GM19468 (cell line): ENCODE measurements at regions not wholly inside any gene's neighbourhood (a gene's known extent, or its start where the extent isn't known, plus 50 kb on each side); places are given as distances from the start of the nearest gene placed in this dataset.

Source experiments
- ATAC-seq: cut with Tn5 transposase; IDR thresholded peaks from one replicate; pipeline ENCODE4 v1.9.1; 2021; ENCODE audit warnings: mild to moderate bottlenecking, moderate library complexity, moderate number of reproducible peaks; ENCODE audit not compliant: unreplicated experiment; ENCODE audit errors: extremely low read depth

DNA sequence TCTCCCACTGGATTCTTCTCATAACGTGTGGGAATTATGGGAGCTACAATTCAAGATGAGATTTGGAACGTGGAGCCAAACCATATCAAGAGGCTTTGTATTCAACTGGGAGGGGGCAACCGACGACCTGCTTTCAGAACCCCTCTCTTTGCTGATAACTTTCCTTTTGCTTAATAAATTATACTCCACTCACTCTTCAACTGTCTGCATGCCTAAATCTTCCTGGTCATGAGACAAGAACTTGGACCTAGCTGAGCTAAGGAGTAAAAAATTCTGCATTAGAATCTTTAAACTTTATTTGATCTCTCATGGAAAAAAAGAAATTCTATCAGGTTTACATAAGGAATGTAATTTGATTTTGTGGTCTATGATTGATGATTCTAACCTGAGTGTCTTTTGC, 86.7 kb upstream of the CYYR1 start:
- ATAC-seq, result no peak

DNA sequence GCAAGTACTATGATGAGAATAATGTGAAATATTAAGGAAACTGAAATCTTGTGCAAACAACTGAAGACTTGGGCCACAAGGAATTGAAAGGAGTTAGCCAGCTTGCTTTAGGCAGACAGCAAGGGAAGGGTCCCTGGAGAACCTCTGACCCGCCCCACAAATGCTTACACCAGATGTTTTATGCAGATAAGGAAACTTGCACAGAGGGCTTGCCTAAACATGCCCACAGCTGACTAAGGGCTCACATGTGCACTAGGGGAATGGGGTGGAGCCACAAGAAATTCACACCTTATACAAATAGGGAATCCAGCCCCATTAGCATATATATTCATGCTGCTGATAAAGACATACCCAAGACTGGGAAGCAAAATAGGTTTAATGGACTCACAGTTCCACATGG, 86.1 kb upstream of the CYYR1 start:
- ATAC-seq, result no peak

DNA sequence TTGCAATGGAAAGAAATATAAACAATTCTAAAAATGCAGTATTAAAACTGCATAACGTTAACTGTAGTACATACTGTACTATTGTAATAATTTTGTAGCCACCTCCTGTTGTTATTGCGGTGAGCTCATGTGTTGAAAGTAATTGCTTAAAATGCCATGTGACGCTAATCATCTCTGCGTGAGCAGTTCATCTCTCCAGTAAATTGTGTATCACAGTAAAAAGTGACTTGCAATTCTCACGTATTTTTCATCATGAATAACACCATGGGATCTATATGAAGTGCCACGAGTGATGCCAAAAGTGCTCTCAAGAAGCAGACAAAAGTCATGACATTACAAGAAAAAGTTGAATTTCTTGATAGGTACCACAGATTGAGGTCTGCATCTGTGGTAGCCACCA, 82.4 kb upstream of the CYYR1 start:
- no peak for ATAC-seq

DNA sequence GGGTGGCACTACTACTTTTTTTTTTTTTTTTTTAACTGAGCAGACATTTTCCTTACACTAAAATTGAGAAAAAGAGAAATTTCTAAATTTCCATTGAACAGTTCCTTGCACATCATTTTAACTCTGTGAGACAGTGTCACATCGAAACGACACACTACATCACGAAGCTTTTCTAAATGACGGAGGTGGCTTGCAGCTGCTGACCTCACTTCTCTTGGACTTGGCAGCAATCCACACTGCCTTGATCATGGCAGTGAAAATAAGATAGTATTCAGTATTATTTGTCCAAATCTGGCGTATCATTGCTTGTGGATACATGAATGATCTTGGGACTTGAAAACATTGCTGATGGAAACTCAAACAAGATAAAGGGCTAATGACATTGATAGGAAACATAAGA, 80.3 kb upstream of the CYYR1 start:
- ATAC-seq, result no peak

DNA sequence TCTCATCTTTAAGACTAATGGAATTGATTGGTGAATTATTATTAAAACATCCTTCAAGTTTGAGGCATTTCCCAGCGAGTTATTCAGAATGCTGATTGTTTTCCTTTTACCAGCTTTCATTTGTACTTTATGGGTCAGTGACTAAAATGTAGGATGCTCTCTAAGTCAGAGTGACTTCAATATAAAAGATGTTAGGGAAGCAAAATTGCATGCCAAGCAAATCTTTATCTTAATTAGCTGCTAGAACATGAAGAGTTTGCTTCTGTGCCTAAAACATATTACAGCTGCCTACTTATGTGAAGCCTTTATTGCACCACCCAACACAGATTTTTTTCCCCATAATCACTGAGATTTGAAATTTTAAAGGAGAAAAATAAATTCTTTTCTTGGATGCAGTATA, 79.8 kb upstream of the CYYR1 start:
- ATAC-seq, result no peak

DNA sequence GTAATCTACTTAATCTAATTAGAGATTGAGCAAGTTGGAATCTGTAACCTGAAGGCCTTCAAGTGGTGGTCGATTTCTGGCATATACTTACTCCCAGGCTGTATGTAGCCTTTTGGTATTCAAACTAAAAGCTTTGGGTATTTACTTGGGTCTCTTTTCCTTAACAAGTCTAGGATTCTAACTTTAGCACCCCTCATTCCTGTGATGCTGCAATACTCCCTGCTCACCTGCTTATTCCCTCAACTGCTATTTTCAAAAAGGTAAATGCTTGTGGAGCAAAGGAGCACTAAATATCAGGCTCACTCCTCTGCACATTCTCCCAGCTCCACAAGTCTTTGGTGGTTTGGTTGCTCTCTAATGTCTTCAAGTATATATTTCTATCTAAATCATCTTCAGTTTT, 68.0 kb upstream of the CYYR1 start:
- no peak for ATAC-seq

DNA sequence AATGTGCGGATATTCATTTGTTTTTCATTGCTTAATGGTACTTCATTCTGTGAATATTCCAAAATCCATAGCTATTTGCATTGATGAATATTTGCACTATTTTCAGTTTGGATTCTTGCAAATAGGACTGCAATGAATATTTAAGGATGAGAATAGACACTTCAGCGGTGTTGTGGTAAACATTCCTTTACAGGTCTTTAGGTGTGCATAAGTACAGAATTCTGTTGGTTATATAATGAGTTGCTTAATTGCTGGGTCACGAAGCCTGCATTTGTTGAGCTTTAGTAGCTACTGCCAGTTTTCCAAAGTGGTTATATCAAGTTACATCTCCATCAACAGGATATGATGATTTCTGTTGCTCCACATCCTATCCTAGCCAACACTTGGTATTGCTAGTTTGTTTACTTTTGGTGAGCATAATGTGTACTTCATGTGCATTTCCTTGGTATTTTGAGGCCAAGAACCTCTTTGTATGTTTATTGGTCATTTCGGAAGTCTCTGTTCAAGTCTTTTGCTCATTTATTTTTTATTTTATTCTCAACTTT, 64.2 kb upstream of the CYYR1 start:
- no peak for ATAC-seq

DNA sequence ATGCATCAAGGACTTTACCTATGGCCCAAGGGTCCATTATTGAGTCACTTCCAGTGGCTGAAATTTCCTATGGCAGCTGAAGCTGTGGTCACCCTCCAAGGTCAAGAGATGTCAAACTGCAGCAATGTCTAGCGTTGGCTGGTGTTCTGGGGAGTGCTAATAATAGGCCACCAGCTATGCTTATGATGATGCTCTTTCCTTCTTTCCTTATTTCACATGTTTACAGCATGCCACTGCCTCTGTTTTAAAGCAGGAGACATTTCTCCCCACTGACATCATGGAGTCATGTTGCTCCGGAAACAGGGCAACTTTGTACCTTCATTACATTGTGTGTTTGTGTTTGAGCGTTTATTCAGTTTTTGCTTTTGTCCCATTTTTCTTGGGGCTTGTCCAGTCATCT, 62.6 kb upstream of the CYYR1 start:
- ATAC-seq, result no peak

DNA sequence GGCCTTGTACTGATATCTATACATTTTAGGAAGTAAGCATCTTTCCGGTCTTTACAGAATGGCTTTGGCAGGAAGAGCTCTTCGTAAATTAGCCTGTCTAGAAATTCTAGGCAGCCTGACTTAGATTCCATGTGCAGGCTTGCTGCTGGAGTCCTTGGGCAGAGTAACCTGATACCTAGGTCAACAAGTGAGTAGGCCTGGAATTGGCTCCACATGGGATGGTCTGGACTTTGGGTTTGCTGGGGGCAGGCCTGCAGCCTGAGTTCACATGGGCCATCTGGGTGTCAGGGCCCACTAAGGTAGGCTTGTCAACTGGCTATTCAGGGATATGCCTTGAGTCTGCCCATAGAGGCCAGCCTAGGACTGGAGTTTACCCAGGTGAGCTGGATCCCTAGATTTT, 59.6 kb upstream of the CYYR1 start:
- no peak for ATAC-seq

DNA sequence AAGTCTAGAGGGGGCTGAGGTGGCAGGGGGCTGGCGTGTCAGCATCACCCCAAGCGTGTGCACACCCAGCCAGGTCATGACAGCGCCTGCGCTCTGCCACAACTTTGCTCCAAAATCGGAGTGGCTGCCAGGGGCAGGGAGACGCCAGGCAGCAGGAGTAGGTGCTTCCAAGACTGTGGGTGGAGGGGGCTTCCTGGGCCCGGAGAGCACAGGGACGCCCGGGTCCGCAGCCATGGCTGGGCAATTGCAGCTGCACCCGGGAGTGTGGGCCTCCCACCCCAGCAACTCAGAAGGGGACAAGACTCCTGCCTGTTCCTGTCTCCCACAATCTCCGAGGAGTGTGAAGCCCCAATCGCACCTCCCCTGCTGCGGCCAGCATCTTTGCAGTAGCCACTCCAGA, 53.1 kb upstream of the CYYR1 start:
- no peak for ATAC-seq

DNA sequence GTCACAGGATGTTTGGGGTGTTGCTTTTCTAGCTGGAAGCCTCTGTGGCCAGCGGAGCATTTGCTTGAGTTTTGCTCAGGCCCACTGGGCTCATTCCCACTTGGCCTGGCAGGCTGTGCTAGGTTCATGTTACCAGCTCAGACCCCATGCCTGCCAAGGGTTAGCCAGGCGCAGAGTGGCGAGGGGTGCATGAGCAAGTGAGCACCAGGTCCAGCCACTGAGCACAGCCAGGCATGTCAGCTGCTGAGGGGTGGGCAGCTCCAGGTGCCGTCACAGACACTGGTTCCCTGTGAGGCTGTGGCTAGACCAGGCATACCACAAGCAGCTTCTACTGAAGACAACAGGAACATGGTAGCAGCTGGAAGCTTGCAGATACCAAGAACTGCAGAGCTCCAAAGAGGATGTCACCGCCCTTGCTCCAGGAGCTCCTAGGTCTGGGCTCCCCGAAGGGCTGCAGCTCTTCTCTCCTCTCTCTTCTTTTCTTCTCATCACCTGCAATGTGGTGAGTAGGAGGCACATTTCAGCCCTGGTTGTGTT, 52.0 kb upstream of the CYYR1 start:
- no peak for ATAC-seq
